ENCODE measurements at regions not wholly inside any gene's neighbourhood (a gene's known extent, or its start where the extent isn't known, plus 50 kb on each side); places are given as distances from the start of the nearest gene placed in this dataset.

DNA sequence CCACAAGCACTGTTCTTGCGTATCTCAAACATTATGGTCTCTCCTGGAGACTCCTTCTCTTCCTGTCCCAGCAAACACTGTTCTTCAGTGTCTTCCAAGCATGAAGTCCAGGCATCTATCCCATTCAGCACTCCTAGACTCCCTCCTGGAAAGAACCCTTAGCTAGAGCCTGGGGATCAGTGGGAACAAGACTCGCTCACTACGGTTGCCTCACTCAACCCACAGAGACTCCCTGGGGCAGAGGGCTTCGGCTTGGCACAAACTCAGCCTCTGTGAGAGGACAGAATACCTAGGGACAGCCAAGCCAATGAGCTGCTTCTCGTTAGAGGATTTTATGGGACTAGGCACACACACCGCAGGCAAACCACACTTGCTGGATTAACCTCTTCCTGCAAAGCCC is 86.5 kb upstream of the IPO9 start:
- Histone ChIP-seq H3K4me2 (ENCODE audit: low read length) (no peak overlapping the region), H4K20me1 (ENCODE audit: insufficient read depth, low read length) (no peaks in the 10 kb centered on the region), H3K27ac (ENCODE audit: low read length) (no peak overlapping the region), H3K36me3 (replicated peaks; ENCODE audit: low read depth, low read length) (no peaks in the 10 kb centered on the region), H3K79me2 (ENCODE audit: low read length) (no peaks in the 10 kb centered on the region), H2AFZ (ENCODE audit: low read depth, low read length) (no peak overlapping the region), H3K9me3 (ENCODE audit: insufficient read depth, low read length) (no peaks in the 10 kb centered on the region), H3K27me3 (ENCODE audit: low read depth, low read length) (peaks cover 66% of the 10 kb centered on the region), H3K4me1 (ENCODE audit: low read length) (peaks cover 15% of the 10 kb centered on the region), H3K4me3 (ENCODE audit: low read length) (no peak overlapping the region), H3K9ac (ENCODE audit: low read length) (no peak overlapping the region)
- no peak for TF ChIP-seq EZH2phosphoT487 (IDR thresholded peaks at IDR 0.05; ENCODE audit: low read depth)
- TF ChIP-seq, protein P1, sequence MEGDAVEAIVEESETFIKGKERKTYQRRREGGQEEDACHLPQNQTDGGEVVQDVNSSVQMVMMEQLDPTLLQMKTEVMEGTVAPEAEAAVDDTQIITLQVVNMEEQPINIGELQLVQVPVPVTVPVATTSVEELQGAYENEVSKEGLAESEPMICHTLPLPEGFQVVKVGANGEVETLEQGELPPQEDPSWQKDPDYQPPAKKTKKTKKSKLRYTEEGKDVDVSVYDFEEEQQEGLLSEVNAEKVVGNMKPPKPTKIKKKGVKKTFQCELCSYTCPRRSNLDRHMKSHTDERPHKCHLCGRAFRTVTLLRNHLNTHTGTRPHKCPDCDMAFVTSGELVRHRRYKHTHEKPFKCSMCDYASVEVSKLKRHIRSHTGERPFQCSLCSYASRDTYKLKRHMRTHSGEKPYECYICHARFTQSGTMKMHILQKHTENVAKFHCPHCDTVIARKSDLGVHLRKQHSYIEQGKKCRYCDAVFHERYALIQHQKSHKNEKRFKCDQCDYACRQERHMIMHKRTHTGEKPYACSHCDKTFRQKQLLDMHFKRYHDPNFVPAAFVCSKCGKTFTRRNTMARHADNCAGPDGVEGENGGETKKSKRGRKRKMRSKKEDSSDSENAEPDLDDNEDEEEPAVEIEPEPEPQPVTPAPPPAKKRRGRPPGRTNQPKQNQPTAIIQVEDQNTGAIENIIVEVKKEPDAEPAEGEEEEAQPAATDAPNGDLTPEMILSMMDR (IDR thresholded peaks at IDR 0.05; ENCODE audit: low read depth, low read length): no peak

DNA sequence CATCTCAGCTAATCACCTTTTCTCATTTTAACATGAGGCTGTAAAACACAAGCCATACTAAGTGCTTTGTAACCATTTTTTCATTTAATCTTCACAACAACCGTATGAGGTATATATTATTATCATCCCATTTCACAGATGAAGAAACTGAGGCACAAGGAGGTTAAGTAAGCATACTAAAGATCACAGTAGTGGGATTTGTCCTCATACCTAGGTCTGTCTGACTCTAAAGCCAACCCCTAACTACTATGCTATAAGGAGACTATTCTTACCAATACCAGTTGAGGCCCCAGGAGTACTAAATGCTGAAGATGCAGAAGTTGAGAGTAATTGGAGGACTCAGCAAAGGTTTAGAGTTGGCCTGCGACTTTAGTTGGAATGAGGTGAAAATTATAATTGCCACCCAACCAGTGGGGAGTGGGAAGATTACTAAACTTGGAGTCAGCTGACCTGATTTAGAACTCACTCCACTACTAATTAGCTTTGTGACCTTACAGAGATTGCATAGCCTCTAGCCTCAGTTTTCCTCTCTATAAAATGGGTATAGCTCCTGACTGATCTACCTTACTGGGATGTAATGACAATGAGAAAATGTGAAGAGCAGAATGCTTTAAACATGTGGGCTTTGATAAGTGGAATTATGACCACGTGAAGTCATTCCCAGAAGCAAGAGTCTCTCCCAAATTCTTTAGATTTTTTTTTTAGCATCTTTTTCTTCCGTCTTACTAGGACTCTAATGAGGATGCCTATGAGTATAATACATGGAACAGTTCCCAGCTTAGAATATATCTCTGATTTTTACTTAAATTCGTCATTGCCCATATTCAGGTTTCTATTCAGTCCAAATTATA is 85.8 kb upstream of the IPO9 start:
- no peak overlapping the region for H3K27ac ChIP-seq (ENCODE audit: low read length)
- H3K4me3 ChIP-seq (ENCODE audit: low read length): no peak overlapping the region
- H2AFZ ChIP-seq (ENCODE audit: low read depth, low read length): no peak overlapping the region
- peaks cover 65% of the 10 kb centered on the region for H3K27me3 ChIP-seq (ENCODE audit: low read depth, low read length)
- no peaks in the 10 kb centered on the region for H3K9me3 ChIP-seq (ENCODE audit: insufficient read depth, low read length)
- no peaks in the 10 kb centered on the region for H3K36me3 ChIP-seq (replicated peaks; ENCODE audit: low read depth, low read length)
- H3K4me1 ChIP-seq (ENCODE audit: low read length): peaks cover 13% of the 10 kb centered on the region
- no peak overlapping the region for H3K4me2 ChIP-seq (ENCODE audit: low read length)
- H4K20me1 ChIP-seq (ENCODE audit: insufficient read depth, low read length): no peaks in the 10 kb centered on the region
- no peak for TF ChIP-seq EZH2phosphoT487 (IDR thresholded peaks at IDR 0.05; ENCODE audit: low read depth)
- TF ChIP-seq, protein P1 (IDR thresholded peaks at IDR 0.05; ENCODE audit: low read depth, low read length): no peak
- no peak overlapping the region for H3K9ac ChIP-seq (ENCODE audit: low read length)
- H3K79me2 ChIP-seq (ENCODE audit: low read length): no peaks in the 10 kb centered on the region

DNA sequence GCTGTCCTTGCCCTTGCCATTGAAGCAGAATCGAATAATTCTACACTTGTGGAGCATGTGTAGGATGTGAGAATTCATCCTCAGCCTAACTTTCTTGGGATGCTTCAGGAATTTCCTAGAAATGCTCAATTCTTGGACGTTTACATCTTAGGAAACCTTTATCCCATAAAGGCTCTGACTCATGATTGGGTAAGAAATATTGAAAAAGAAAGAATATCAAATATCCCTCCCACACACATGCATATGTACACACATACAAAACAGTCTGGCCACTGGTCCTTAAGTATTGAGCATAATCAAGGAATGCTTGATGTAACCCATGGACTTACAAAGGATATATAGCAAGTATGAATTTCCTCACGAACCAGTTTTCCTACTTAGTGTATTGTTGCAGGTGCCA is 83.9 kb upstream of the IPO9 start:
- H4K20me1 ChIP-seq (ENCODE audit: insufficient read depth, low read length): no peaks in the 10 kb centered on the region
- H3K9me3 ChIP-seq (ENCODE audit: insufficient read depth, low read length): no peaks in the 10 kb centered on the region
- H3K4me1 ChIP-seq (ENCODE audit: low read length): peaks cover 7% of the 10 kb centered on the region
- no peaks in the 10 kb centered on the region for H3K79me2 ChIP-seq (ENCODE audit: low read length)
- peaks cover 56% of the 10 kb centered on the region for H3K27me3 ChIP-seq (ENCODE audit: low read depth, low read length)
- no peak overlapping the region for H3K4me2 ChIP-seq (ENCODE audit: low read length)
- H3K36me3 ChIP-seq (replicated peaks; ENCODE audit: low read depth, low read length): no peaks in the 10 kb centered on the region
- H3K4me3 ChIP-seq (ENCODE audit: low read length): no peak overlapping the region
- TF ChIP-seq, protein P1 (IDR thresholded peaks at IDR 0.05; ENCODE audit: low read depth, low read length): no peak
- no peak for TF ChIP-seq EZH2phosphoT487 (IDR thresholded peaks at IDR 0.05; ENCODE audit: low read depth)
- no peak overlapping the region for H2AFZ ChIP-seq (ENCODE audit: low read depth, low read length)
- H3K9ac ChIP-seq (ENCODE audit: low read length): no peak overlapping the region
- H3K27ac ChIP-seq (ENCODE audit: low read length): no peak overlapping the region

DNA sequence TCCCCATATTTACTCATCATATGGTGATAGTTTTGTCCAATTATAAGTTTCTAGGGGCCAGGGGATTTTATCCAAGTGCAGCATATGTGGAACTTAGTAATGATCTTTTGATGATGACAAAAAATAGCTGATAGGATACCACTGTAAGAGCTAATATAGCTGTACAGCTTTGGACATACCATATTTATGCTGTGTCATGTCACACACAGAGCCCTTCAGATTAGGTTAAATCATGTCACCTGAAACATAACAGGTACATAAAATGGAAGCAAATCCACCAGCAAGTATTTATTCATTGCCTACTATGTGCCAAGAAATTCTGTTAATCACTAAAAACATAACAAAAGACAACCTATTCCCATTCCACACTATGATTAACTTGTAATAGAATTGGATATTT is 82.8 kb upstream of the IPO9 start:
- no peaks in the 10 kb centered on the region for H3K9me3 ChIP-seq (ENCODE audit: insufficient read depth, low read length)
- no peak overlapping the region for H3K27ac ChIP-seq (ENCODE audit: low read length)
- H3K4me2 ChIP-seq (ENCODE audit: low read length): no peak overlapping the region
- H3K4me3 ChIP-seq (ENCODE audit: low read length): no peak overlapping the region
- TF ChIP-seq, protein P1 (IDR thresholded peaks at IDR 0.05; ENCODE audit: low read depth, low read length): no peak
- TF ChIP-seq EZH2phosphoT487 (IDR thresholded peaks at IDR 0.05; ENCODE audit: low read depth): no peak
- H3K9ac ChIP-seq (ENCODE audit: low read length): no peak overlapping the region
- no peaks in the 10 kb centered on the region for H3K79me2 ChIP-seq (ENCODE audit: low read length)
- no peaks in the 10 kb centered on the region for H3K4me1 ChIP-seq (ENCODE audit: low read length)
- H3K36me3 ChIP-seq (replicated peaks; ENCODE audit: low read depth, low read length): no peaks in the 10 kb centered on the region
- no peaks in the 10 kb centered on the region for H4K20me1 ChIP-seq (ENCODE audit: insufficient read depth, low read length)
- H2AFZ ChIP-seq (ENCODE audit: low read depth, low read length): no peak overlapping the region
- peaks cover 54% of the 10 kb centered on the region for H3K27me3 ChIP-seq (ENCODE audit: low read depth, low read length)

Measured in OCI-LY3 (cell line).